Inflammatory macrophage (primary cell): ENCODE measurements at regions not wholly inside any gene's neighbourhood (a gene's known extent, or its start where the extent isn't known, plus 50 kb on each side); places are given as distances from the start of the nearest gene placed in this dataset.
"Not testable (repeated sequence)": the region's sequence is repeated elsewhere in the genome, so short reads cannot be mapped to it uniquely, and the experiment has no call there.

Experiments
- DNase-seq, 2 donors: peaks; one replicate each; pipeline ENCODE4 v3.0.0-alpha.2; 2020 to 2022

DNA sequence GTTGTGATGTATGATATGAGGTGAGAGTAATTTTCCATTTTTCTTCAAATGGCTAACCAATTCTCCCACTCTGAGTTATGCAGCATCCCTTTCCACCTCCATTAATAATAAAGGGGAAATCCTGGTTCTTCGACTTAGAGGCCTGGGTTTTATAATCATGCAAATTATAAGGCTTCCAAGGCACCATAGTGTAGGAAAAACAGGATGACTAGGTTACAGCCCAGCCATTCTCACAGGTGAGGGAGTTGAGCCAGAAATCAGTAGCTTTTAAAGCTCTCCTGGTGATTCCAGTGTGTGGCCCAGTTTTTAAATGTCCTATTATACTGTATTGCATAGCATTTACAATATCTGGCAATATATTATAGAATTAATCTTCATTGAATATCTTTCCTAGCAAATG, 203.1 kb downstream of the ARHGEF9 start:
- DNase-seq: no peak

- DNase-seq: no peak
Measured at GRCh38 chrX:63581398-63581797, 203.6 kb downstream of the ARHGEF9 start.

DNA sequence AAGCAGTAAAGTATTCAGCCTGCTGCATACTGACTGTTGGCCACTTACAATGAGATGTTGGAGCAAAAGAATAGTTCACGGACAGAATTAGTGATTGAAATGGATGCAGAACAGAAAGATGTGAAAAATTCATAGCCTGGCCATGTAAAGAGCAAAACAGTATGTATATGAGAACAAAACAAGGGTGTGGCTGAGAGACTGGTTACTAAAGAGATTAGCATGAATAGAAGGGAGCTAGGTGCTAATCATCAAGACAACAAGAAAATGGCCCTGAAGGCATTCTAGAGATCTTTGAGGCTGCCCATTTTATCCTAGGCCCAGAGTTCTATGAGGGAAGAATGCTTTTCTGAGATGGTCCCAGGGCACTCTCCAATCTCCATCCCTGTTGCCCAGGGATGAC, 208.5 kb downstream of the ARHGEF9 start:
- DNase-seq: no peak

DNA sequence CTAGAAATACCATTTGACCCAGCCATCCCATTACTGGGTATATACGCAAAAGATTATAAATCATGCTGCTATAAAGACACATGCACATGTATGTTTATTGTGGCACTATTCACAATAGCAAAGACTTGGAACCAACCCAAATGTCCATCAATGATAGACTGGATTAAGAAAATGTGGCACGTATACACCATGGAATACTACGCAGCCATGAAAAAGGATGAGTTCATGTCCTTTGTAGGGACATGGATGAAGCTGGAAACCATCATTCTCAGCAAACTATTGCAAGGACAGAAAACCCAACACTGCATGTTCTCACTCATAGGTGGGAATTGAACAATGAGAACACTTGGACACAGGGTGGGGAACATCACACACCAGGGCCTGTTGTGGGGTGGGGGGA, 209.3 kb downstream of the ARHGEF9 start:
- DNase-seq: not testable (repeated sequence)

- no peak for DNase-seq
Measured at GRCh38 chrX:63566856-63567255, 215.7 kb upstream of the SPIN4 start.

- DNase-seq: no peak
Measured at GRCh38 chrX:63561425-63561824, 210.3 kb upstream of the SPIN4 start.

- peak; percentile 51 to 62 for DNase-seq
Measured at GRCh38 chrX:63560601-63561218, 209.6 kb upstream of the SPIN4 start.

DNA sequence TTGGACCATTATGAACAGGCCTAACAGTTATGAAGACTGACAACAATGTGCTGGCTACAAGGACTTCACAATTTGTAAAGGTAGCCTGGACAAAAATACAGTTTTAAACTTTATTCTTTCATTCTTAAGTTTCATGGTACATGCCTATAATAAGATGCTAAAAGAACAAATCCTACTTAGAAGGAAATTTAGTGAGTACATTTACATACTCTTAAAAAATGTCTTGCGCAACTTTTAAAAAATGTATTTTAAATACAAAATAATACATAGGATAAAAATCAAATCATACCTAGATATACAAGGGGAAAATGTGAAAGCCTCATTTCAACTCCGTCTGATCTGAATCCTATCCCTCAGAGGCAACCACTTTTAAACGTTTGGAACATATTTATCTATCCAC, 200.7 kb upstream of the SPIN4 start:
- DNase-seq: no peak

DNA sequence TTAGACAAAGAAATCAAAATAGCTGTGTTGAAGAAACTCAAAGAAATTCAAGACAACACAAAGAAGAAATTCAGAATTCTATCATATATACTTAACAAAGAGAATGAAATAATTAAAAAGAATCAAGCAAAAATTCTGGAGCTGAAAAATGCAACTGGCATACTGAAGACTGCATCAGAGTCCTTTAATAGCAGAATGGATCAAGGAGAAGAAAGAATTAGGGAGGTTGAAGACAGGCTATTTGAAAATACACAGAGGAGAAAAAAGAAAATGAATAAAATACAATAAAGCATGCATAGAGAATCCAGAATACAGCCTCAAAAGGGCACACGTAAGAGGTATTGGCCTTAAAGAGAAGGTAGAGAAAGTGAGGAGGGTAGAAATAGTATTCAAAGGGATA, 179.5 kb upstream of the SPIN4 start:
- DNase-seq: no peak

- DNase-seq: no peak
Measured at GRCh38 chrX:63529961-63530360, 178.8 kb upstream of the SPIN4 start.

DNA sequence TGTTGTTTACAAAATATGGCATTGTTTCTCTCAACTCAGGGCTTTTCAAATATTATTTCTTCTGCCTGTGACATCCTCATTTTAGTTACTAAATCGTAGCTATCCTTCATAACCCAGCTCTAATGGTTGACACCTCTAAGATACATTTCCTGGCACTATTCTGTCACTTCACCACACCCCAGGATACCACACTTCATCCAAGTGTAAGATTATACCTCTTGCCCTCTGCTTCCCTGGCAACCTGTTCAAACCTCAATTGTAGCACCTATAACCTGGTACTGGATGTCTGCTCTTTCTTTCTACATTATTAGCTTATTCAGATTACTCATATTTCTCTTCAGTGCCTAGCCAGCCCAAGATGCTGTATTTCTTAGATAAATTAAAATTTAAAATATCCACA, 175.7 kb upstream of the SPIN4 start:
- DNase-seq: no peak

DNA sequence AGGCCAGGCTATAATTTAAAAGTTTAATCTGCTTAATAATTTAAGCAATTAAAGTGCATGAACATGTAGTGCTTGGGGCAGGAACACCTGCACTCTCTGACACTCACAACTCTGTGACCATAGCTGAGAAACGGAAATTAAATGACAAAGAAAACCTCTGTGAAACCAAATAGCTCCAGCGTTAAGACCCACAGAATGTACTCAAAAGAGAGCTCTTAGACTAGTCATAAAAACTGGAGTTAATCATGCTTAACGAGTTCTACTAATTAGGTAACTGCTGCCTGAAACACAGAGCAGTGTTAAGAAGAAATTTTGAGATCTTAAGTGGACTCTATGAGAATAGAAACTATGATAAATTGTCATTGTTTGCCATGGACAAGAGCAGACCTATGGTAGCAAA, 174.4 kb upstream of the SPIN4 start:
- no peak for DNase-seq

DNA sequence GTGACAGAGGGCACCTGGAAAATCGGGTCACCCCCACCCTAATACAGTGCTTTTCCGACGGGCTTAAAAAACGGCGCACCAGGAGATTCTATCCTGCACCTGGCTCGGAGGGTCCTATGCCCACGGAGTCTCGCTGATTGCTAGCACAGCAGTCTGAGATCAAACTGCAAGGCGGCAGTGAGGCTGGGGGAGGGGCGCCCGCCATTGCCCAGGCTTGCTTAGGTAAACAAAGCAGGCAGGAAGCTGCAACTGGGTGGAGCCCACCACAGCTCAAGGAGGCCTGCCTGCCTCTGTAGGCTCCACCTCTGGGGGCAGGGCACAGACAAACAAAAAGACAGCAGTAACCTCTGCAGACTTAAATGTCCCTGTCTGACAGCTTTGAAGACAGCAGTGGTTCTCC, 168.2 kb upstream of the SPIN4 start:
- DNase-seq: not testable (repeated sequence)

- DNase-seq: no peak
Measured at GRCh38 chrX:63514569-63515080, 163.5 kb upstream of the SPIN4 start.

DNA sequence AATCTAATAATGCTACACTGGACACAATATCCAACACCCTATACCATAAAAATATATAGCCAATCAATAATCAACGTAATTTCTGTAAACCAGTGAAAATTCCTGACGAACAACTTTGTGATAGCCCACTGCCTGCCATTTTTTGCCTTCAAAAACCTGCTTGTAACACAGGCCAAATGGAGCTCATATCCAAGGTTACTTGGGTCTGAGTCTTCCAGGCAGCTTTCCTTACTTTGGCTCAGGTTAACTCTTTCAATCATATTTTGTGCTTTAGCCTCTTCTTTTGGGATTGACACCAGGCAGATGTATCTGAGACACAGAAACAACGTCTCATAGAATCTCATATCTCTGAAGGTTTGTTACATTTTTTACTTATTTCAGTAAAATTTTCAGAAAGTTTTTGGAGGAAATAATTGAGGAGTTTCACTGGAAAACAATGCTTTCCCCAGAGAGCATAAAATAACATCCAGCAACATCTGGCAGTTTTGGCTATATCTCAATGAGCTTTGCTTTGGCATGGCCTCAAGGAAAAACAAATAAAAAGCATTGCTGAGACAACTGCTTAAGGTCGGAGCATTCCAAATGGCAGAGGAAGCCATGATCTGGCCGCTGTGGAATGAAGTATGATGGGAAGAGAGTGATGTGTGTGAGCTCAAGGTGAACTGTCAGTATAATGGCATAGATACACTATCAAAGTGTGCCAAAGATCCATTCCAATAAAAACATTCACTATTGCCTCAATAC, 162.9 kb upstream of the SPIN4 start:
- DNase-seq: no peak

GRCh38 chrX:63511361-63511760, 160.2 kb upstream of the SPIN4 start:
- DNase-seq: no peak

GRCh38 chrX:63508668-63509067, 157.5 kb upstream of the SPIN4 start:
- no peak for DNase-seq

GRCh38 chrX:63506320-63506719, 155.2 kb upstream of the SPIN4 start:
- DNase-seq: peak in 1 of 2 donors; percentile 15

GRCh38 chrX:63503541-63503940, 152.4 kb upstream of the SPIN4 start:
- DNase-seq: no peak

DNA sequence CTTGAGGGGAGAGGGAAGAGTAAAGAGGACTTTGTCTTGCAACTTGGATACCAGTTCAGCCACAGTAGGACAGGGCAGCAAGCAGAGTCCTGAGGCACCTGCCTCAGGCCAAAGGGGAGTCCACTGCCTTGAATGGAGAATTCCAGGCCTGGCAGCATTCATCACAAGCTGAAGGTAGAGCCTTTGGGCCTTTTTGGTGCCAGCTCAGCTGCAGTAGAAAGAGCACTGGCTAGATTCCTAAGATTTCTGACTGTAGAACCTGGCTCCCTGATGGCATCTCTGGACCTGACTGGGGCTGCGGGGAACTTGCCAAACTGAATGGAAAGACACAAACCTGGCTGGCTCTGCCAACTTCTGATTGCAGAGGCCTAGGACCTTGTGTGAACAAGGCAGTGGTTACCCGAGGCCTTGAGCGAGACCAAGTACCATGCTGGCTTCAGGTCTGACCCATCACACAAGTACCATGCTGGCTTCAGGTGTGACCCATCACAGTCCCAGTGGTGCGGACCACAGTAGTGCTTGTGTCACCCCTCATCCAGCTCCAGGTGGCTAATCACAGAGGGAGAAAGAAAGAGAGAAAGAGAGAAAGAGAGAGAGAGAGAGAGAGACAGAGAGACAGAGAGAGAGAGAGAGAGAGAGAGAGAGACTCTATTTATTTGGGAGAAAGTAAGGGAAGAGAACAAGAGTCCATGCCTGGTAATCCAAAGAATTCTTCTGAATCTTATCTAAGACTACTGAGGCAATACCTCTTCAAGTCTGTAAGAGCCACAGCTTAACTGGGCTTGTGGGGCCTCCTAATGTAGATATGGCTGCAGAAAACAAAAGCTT, 137.6 kb upstream of the SPIN4 start:
- no peak for DNase-seq

GRCh38 chrX:63475200-63475599, 124.1 kb upstream of the SPIN4 start:
- no peak for DNase-seq

GRCh38 chrX:63471004-63471403, 119.9 kb upstream of the SPIN4 start:
- peak; percentile 0 to 8 for DNase-seq

DNA sequence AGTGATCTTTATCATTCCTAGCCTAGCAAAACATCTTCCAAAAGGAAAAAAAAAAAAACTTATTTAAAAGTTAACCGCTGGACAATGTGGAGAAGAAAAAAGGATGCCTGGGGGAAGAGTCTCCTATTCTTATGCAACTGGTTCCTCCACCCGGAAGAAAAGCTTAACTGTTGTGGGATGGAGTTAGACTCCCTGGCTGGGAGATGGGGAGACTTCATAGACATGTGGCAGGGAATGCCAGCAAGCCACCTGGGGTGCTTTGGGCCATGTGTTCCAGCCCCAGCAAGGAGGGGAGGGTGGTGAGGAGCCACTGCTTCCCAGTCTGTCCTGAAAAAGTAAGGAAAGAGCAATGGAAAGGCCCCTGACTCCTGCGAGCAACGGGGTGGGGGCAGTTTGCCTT, 119.4 kb upstream of the SPIN4 start:
- no peak for DNase-seq

GRCh38 chrX:63466690-63467089, 115.6 kb upstream of the SPIN4 start:
- no peak for DNase-seq
